MM.1S (cell line): ENCODE measurements at regions not wholly inside any gene's neighbourhood (a gene's known extent, or its start where the extent isn't known, plus 50 kb on each side); places are given as distances from the start of the nearest gene placed in this dataset.

Source experiments
- DNase-seq: peaks from one replicate; pipeline ENCODE4 v3.0.0-alpha.2; 2015
- H2AFZ ChIP-seq: fragments of 300-600 bp; sonication (generic); 2 replicates; pipeline ENCODE4 v1.6.0; 2016; ENCODE audit warnings: antibody characterized with exemption, low read length
- H3F3A ChIP-seq: fragments of 300-600 bp; sonication (generic); 2 replicates; pipeline ENCODE4 v1.6.1; 2016; ENCODE audit warnings: mild to moderate bottlenecking, antibody characterized with exemption, low read length, moderate library complexity, mixed read lengths; ENCODE audit not compliant: insufficient read depth
- H3K27ac ChIP-seq: fragments of 300-600 bp; sonication (generic); 2 replicates; pipeline ENCODE4 v1.5.1; 2016; ENCODE audit warnings: mild to moderate bottlenecking, low read length
- H3K27me3 ChIP-seq: fragments of 300-600 bp; sonication (generic); replicated peaks from 2 replicates; pipeline ENCODE4 v1.6.0; 2016; ENCODE audit warnings: low read length; ENCODE audit not compliant: insufficient read depth
- H3K36me3 ChIP-seq: fragments of 300-600 bp; sonication (generic); replicated peaks from 2 replicates; pipeline ENCODE4 v1.6.1; 2016; ENCODE audit warnings: mild to moderate bottlenecking, low read length, mixed read lengths; ENCODE audit not compliant: insufficient read depth
- H3K4me1 ChIP-seq: fragments of 300-600 bp; sonication (generic); 2 replicates; pipeline ENCODE4 v1.6.1; 2016; ENCODE audit warnings: low read length, mixed read lengths
- H3K4me2 ChIP-seq: fragments of 300-600 bp; sonication (generic); 2 replicates; pipeline ENCODE4 v1.6.0; 2016; ENCODE audit warnings: low read depth, low read length
- H3K4me3 ChIP-seq: fragments of 300-600 bp; sonication (generic); 2 replicates; pipeline ENCODE4 v1.5.1; 2016; ENCODE audit warnings: low read length, mixed read lengths
- H3K79me2 ChIP-seq: fragments of 300-600 bp; sonication (generic); 2 replicates; pipeline ENCODE4 v1.6.1; 2016; ENCODE audit warnings: mixed run types, low read length, mixed read lengths
- H3K9ac ChIP-seq: fragments of 300-600 bp; sonication (generic); 2 replicates; pipeline ENCODE4 v1.6.1; 2016; ENCODE audit warnings: low read length, mixed read lengths
- H3K9me2 ChIP-seq: fragments of 300-600 bp; sonication (generic); replicated peaks from 2 replicates; pipeline ENCODE4 v1.6.1; 2016; ENCODE audit warnings: mild to moderate bottlenecking, low read length, mixed read lengths; ENCODE audit not compliant: insufficient read depth
- H3K9me3 ChIP-seq: fragments of 300-600 bp; sonication (generic); replicated peaks from 2 replicates; pipeline ENCODE4 v1.6.1; 2016; ENCODE audit warnings: mild to moderate bottlenecking, low read length, mixed read lengths; ENCODE audit not compliant: insufficient read depth
- H4K20me1 ChIP-seq: fragments of 300-600 bp; sonication (generic); 2 replicates; pipeline ENCODE4 v1.6.1; 2016; ENCODE audit warnings: mild to moderate bottlenecking, low read length, moderate library complexity, mixed read lengths; ENCODE audit not compliant: insufficient read depth
- CTCF ChIP-seq: fragments of 300-600 bp; sonication (generic); IDR thresholded peaks from 2 replicates; pipeline ENCODE4 v1.5.1; 2016; ENCODE audit warnings: antibody characterized with exemption, low read length, mixed read lengths
- EZH2 ChIP-seq: fragments of 300-600 bp; sonication (generic); optimal IDR thresholded peaks from 2 replicates; pipeline ENCODE3; 2017; ENCODE audit warnings: low read depth, mild to moderate bottlenecking, antibody characterized with exemption, low read length, mixed read lengths
- EZH2phosphoT487 ChIP-seq: fragments of 300-600 bp; sonication (generic); IDR thresholded peaks from 2 replicates; pipeline ENCODE4 v1.6.1; 2018; ENCODE audit warnings: antibody characterized with exemption, low read length

- H3K27ac ChIP-seq, result no peak overlapping the region
- no peak overlapping the region for H3K4me2 ChIP-seq
- H3K36me3 ChIP-seq, result no peaks in the 10 kb centered on the region
- H3K9ac ChIP-seq, result no peak overlapping the region
- no peak for DNase-seq
- no peaks in the 10 kb centered on the region for H3K79me2 ChIP-seq
- H3K9me3 ChIP-seq, result no peaks in the 10 kb centered on the region
- H3K9me2 ChIP-seq, result no peaks in the 10 kb centered on the region
- H4K20me1 ChIP-seq, result no peaks in the 10 kb centered on the region
- H3K4me1 ChIP-seq, result no peaks in the 10 kb centered on the region
- H3K4me3 ChIP-seq, result no peak overlapping the region
- no peak overlapping the region for H2AFZ ChIP-seq
- TF ChIP-seq CTCF (no peak), EZH2phosphoT487 (no peak), EZH2 (no peak)
- H3K27me3 ChIP-seq, result no peaks in the 10 kb centered on the region
- no peaks in the 10 kb centered on the region for H3F3A ChIP-seq
Measured at GRCh38 chr7:26441611-26442277, 150.1 kb downstream of the SNX10 start.

DNA sequence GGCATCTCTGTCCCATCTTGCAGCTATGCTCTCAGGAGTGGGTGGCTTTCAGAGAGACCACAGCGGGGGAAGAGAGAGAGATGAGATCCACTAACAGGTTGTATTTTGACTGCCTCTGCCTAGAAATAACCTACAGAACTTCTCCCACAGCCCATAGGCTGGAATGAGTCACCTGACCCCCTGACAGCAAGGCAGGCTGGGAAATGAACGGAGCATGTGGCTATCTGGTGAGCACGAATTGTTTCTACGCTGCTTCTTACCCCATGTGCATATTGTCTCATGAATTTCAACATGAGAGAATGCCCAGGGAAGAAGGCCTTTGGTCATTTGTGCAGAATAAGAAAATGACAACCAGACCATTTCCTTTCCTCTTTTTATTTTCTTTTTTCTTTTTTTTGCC lies 151.3 kb downstream of the SNX10 start:
- TF ChIP-seq CTCF (no peak), EZH2phosphoT487 (no peak), EZH2 (no peak)
- DNase-seq, result no peak
- Histone ChIP-seq H3K9me3 (no peaks in the 10 kb centered on the region), H3F3A (no peaks in the 10 kb centered on the region), H4K20me1 (no peaks in the 10 kb centered on the region), H3K36me3 (no peaks in the 10 kb centered on the region), H3K4me3 (no peak overlapping the region), H3K9ac (no peak overlapping the region), H3K27me3 (no peaks in the 10 kb centered on the region), H3K4me2 (no peak overlapping the region), H3K27ac (no peak overlapping the region), H2AFZ (no peak overlapping the region), H3K4me1 (no peaks in the 10 kb centered on the region), H3K79me2 (no peaks in the 10 kb centered on the region), H3K9me2 (no peaks in the 10 kb centered on the region)

DNA sequence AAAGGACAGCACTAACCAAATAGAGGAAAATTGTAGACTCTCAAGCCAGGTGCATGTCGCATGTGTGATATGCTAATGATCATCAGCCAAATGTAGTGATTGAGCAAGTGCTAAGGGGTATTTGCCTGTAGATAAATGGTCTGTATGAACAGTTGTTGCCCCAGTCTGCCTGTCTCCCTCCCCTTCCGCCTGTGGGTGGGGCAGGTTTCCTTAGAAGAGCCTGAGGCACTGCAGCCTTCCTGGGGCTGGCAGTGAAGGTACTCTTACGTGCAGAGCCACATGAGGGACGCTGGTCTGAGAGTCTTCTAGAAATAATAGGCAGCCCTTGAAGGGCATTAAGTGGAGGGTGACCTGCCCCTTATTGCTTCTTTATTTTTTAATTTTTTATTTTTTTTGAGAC lies 152.1 kb downstream of the SNX10 start:
- DNase-seq, result no peak
- H3K9me3 ChIP-seq, result no peaks in the 10 kb centered on the region
- H3K27me3 ChIP-seq, result no peaks in the 10 kb centered on the region
- H3K36me3 ChIP-seq, result no peaks in the 10 kb centered on the region
- H3K9ac ChIP-seq, result no peak overlapping the region
- no peak overlapping the region for H2AFZ ChIP-seq
- H3F3A ChIP-seq, result no peaks in the 10 kb centered on the region
- H3K9me2 ChIP-seq, result no peaks in the 10 kb centered on the region
- no peak overlapping the region for H3K4me3 ChIP-seq
- H3K4me1 ChIP-seq, result no peaks in the 10 kb centered on the region
- H3K79me2 ChIP-seq, result no peaks in the 10 kb centered on the region
- H4K20me1 ChIP-seq, result no peaks in the 10 kb centered on the region
- no peak for TF ChIP-seq EZH2
- H3K4me2 ChIP-seq, result no peak overlapping the region
- H3K27ac ChIP-seq, result no peak overlapping the region

DNA sequence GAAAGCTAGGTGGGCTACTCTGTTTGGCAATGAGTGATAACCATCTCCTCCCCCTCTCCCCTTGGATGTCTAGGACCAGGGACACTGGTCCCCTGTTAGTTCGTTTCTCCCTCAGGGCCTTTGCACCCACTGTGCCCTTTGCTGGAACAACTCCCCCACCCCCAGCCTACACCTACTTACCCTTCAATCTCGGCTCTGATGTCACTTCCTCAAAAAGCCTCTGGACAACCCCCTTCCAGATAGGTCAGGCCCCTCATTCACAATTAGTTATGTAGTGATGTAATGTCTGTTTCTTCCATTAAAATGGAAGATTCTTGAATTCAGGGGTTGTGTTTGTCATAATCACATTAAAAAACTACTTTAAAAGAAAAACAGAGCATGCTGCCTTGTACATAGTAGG lies 152.9 kb downstream of the SNX10 start:
- H4K20me1 ChIP-seq, result no peaks in the 10 kb centered on the region
- H3K9me3 ChIP-seq, result no peaks in the 10 kb centered on the region
- H3K4me3 ChIP-seq, result no peak overlapping the region
- H3K4me2 ChIP-seq, result no peak overlapping the region
- no peak overlapping the region for H2AFZ ChIP-seq
- H3K27ac ChIP-seq, result no peak overlapping the region
- no peaks in the 10 kb centered on the region for H3F3A ChIP-seq
- no peaks in the 10 kb centered on the region for H3K4me1 ChIP-seq
- H3K9me2 ChIP-seq, result no peaks in the 10 kb centered on the region
- no peaks in the 10 kb centered on the region for H3K36me3 ChIP-seq
- no peak for DNase-seq
- no peaks in the 10 kb centered on the region for H3K79me2 ChIP-seq
- TF ChIP-seq EZH2phosphoT487, result no peak
- TF ChIP-seq EZH2, result no peak
- TF ChIP-seq CTCF, result no peak
- H3K9ac ChIP-seq, result no peak overlapping the region
- H3K27me3 ChIP-seq, result no peaks in the 10 kb centered on the region
